ENCODE measurements at regions not wholly inside any gene's neighbourhood (a gene's known extent, or its start where the extent isn't known, plus 50 kb on each side); places are given as distances from the start of the nearest gene placed in this dataset.
"Not testable (repeated sequence)": the region's sequence is repeated elsewhere in the genome, so short reads cannot be mapped to it uniquely, and the experiment has no call there.

- DNase-seq (ENCODE audit: low read depth, low spot score) = no peak
Observed at GRCh38 chr2:61677306-61677705, 139.2 kb upstream of the XPO1 start.

GRCh38 chr2:61675204-61675603 is 137.0 kb upstream of the XPO1 start:
- DNase-seq (ENCODE audit: low read depth, low spot score) = no peak

- no peak for DNase-seq (ENCODE audit: low read depth, low spot score)
Observed at GRCh38 chr2:61671561-61672315, 133.6 kb upstream of the XPO1 start.

GRCh38 chr2:61670591-61671501 is 132.7 kb upstream of the XPO1 start:
- no peak for DNase-seq (ENCODE audit: low read depth, low spot score)

- DNase-seq (ENCODE audit: low read depth, low spot score) = no peak
Observed at GRCh38 chr2:61664190-61664589, 126.0 kb upstream of the XPO1 start.

- no peak for DNase-seq (ENCODE audit: low read depth, low spot score)
Observed at GRCh38 chr2:61662990-61663389, 124.8 kb upstream of the XPO1 start.

GRCh38 chr2:61660511-61661388 is 122.6 kb upstream of the XPO1 start:
- no peak for DNase-seq (ENCODE audit: low read depth, low spot score)

GRCh38 chr2:61658841-61659780 is 121.0 kb upstream of the XPO1 start:
- DNase-seq (ENCODE audit: low read depth, low spot score) = peak; percentile 47

- DNase-seq (ENCODE audit: low read depth, low spot score) = not testable (repeated sequence)
Observed at GRCh38 chr2:61649946-61650345, 111.8 kb upstream of the XPO1 start.

- DNase-seq (ENCODE audit: low read depth, low spot score) = no peak
Observed at GRCh38 chr2:61649021-61649420, 110.9 kb upstream of the XPO1 start.

GRCh38 chr2:61647044-61647443 is 108.9 kb upstream of the XPO1 start:
- DNase-seq (ENCODE audit: low read depth, low spot score) = no peak

- DNase-seq (ENCODE audit: low read depth, low spot score) = no peak
Observed at GRCh38 chr2:61645911-61646310, 107.8 kb upstream of the XPO1 start.

- DNase-seq (ENCODE audit: low read depth, low spot score) = not testable (repeated sequence)
Observed at GRCh38 chr2:61643153-61643552, 105.0 kb upstream of the XPO1 start.

- peak; percentile 65 for DNase-seq (ENCODE audit: low read depth, low spot score)
Observed at GRCh38 chr2:61640406-61640805, 102.2 kb upstream of the XPO1 start.

GRCh38 chr2:61639721-61640120 is 101.6 kb upstream of the XPO1 start:
- no peak for DNase-seq (ENCODE audit: low read depth, low spot score)

GRCh38 chr2:61636686-61637085 is 98.5 kb upstream of the XPO1 start:
- DNase-seq (ENCODE audit: low read depth, low spot score) = no peak

- DNase-seq (ENCODE audit: low read depth, low spot score) = no peak
Observed at GRCh38 chr2:61634512-61634911, 96.4 kb upstream of the XPO1 start.

GRCh38 chr2:61633250-61633649 is 95.1 kb upstream of the XPO1 start:
- DNase-seq (ENCODE audit: low read depth, low spot score) = no peak

- no peak for DNase-seq (ENCODE audit: low read depth, low spot score)
Observed at GRCh38 chr2:61632276-61633169, 94.4 kb upstream of the XPO1 start.

GRCh38 chr2:61631321-61631720 is 93.2 kb upstream of the XPO1 start:
- no peak for DNase-seq (ENCODE audit: low read depth, low spot score)
